Sigmoid colon (tissue), 4 donors: ENCODE measurements at regions not wholly inside any gene's neighbourhood (a gene's known extent, or its start where the extent isn't known, plus 50 kb on each side); places are given as distances from the start of the nearest gene placed in this dataset.

Experiments
- POLR2A ChIP-seq, 2 donors: fragments of 450-650 bp; IDR thresholded peaks; one replicate each; pipeline ENCODE4 v1.6.1; 2016; ENCODE audit warnings: antibody characterized with exemption in 2 of 2, mild to moderate bottlenecking in 2 of 2, moderate library complexity in 2 of 2
- POLR2AphosphoS5 ChIP-seq, 4 donors: sonication (generic); formaldehyde crosslinking; IDR thresholded peaks; one replicate each; pipeline ENCODE4 v1.6.1; 2017; ENCODE audit warnings: antibody characterized with exemption in 4 of 4

DNA sequence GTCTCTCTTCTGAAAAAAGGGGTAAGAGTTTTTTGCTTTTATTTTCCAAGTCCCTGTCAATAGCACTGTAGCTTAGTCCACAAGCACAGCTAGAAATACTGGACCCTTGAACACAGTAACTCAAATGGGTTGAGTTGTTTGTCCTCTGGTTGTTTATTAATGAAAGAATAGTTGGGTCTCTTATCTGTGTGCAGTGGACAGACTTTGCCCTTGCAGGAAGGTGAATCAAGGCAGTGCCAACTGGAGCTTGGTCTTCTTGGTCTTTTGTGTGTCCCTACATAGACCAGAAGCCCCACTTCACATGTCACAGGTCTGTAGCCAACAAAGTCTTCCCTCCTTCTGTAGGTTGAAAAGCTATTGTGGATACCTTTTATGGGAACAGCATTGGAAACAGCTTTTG lies 322.0 kb downstream of the AACS start:
- TF ChIP-seq POLR2A (IDR thresholded peaks at IDR 0.05) (no peak), POLR2AphosphoS5 (IDR thresholded peaks at IDR 0.05) (no peak)
